B cell (primary cell): ENCODE measurements at regions not wholly inside any gene's neighbourhood (a gene's known extent, or its start where the extent isn't known, plus 50 kb on each side); places are given as distances from the start of the nearest gene placed in this dataset.

Experiments used
- CTCF ChIP-seq: fragments of 200-600 bp; IDR thresholded peaks from one replicate; pipeline ENCODE4 v1.8.0; 2022; ENCODE audit warnings: antibody characterized with exemption, mild to moderate bottlenecking
- EZH2 ChIP-seq: IDR thresholded peaks from 2 replicates; pipeline ENCODE4 v1.6.1; 2012; ENCODE audit warnings: borderline replicate concordance, low read depth, mild to moderate bottlenecking, moderate library complexity, low read length; ENCODE audit not compliant: insufficient read depth, poor library complexity, severe bottlenecking

DNA sequence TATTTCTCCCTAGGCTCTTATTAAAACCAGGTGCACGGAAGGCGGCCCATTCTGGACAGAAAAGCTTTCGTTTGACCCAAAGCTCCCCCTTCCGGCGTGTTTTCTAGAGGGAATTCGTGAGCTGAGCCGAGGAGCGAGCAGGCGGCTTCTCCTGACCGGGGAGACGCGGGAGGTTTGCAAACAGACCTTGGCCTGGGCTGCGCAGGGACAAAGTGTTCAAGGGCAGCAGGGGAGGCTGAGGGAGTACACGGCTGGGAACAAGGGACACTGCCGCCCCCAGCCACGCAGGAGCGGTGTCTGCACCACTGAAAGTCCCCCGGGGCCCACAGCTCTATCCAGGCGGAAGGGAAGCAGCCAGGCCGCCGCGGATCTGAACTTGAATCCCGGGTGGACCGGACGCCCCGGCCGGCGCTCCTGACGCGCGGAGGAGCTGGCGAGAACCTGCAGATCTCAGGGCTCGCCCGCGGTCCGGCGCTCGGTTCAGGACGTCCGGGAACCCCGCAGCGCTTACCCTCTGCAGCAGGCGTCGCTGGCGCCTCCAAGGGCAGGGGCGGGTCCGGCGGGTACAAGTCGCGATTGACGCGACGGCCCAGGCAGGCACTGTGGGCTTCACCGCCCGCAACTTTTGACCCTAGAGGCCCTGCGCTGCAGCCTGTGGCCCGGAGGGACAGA is 101.9 kb downstream of the WT1 start:
- TF ChIP-seq CTCF (no peak), EZH2 (no peak)
